ENCODE measurements at regions not wholly inside any gene's neighbourhood (a gene's known extent, or its start where the extent isn't known, plus 50 kb on each side); places are given as distances from the start of the nearest gene placed in this dataset.

DNA sequence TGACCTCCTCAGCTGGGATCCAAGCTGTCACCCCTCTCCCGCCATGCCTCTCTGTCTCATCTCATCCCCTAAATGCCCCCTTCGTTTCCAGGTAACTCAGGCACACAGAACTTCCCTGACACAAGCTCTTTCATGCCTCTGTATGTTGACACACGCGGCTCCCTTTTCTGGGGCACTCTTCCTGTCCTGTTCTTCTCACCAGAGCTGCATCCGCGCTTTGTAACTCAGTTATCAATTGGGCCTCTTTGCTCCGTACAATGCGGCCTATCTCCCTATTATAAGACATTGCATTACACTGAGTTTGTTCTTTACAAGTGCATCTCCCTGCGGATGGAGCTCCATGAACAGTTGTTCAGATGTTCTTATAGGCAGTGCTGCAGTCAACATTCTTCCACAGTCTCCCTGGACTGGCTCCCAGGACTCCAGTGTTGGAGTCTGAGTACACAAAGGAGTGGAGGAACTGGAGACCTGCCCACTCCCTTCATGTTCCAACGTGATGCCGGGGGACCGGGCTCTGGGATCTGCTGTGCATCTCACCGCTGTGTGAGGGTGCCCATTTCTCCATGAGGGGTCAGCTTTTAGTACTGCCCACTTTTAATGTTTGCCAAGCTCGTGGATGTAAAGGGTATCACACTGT lies 56.9 kb upstream of the TNS3 start:
- 89 to 91% methylated on average over 14 of the region's 14 CpGs for WGBS, 2 experiments (ENCODE audit: insufficient coverage in 2 of 2)
- H3K4me1 ChIP-seq (ENCODE audit: control insufficient read depth, insufficient read depth, low read length, poor library complexity, severe bottlenecking), result peaks cover 20% of the 10 kb centered on the region
- H3K27ac ChIP-seq (ENCODE audit: low read depth, low read length, severe bottlenecking), result no peak overlapping the region
- H3K36me3 ChIP-seq (ENCODE audit: control insufficient read depth, insufficient read depth, low read length), result no peaks in the 10 kb centered on the region
- H3K9me3 ChIP-seq (ENCODE audit: control insufficient read depth, low read length), result no peaks in the 10 kb centered on the region
- no peak overlapping the region for H3K4me3 ChIP-seq (ENCODE audit: extremely low read depth, insufficient read depth, low read length, poor library complexity, severe bottlenecking)

DNA sequence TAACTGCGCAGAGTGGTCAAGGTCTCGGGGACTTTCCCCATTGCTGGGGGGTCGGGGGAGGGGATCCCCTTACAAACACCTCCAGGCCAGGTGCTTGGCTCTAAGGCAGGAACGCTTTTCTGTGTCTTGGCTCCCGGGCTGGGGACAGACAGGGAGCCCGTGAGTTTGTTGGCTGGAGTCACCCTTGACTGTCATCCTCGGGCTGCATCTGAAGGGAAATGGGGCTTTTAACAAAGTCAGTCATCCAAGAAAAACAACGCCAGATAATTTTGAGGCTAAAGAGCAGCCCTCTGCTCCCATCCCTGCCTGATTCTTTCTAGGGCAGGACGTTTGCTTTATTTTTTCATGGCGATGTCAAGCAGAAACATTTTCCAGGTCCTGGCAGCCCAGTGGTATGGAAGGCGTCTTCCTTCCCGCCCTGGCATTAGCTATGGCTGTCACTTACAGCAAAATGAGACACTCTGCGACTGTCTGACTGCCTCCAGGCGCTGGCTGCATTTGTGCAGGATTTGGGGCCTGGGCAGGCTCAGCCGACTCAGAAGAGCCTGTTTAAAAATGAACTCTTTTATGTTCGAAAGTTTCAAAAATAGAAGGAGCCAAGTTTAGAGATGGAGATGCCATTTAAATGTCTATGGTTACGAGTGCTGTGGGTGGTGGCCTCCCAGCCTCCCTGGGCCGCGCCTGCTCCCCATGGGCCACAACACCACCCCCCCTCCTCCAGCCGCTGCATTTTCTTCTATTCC lies 54.7 kb upstream of the TNS3 start:
- Histone ChIP-seq H3K4me3 (ENCODE audit: extremely low read depth, insufficient read depth, low read length, poor library complexity, severe bottlenecking) (no peak overlapping the region), H3K4me1 (ENCODE audit: control insufficient read depth, insufficient read depth, low read length, poor library complexity, severe bottlenecking) (peaks cover 20% of the 10 kb centered on the region), H3K36me3 (ENCODE audit: control insufficient read depth, insufficient read depth, low read length) (no peaks in the 10 kb centered on the region), H3K9me3 (ENCODE audit: control insufficient read depth, low read length) (no peaks in the 10 kb centered on the region), H3K27ac (ENCODE audit: low read depth, low read length, severe bottlenecking) (peak overlapping the region; percentile 79)
- 69 to 75% methylated on average over 15 to 18 of the region's 20 CpGs for WGBS, 2 experiments (ENCODE audit: insufficient coverage in 2 of 2)

DNA sequence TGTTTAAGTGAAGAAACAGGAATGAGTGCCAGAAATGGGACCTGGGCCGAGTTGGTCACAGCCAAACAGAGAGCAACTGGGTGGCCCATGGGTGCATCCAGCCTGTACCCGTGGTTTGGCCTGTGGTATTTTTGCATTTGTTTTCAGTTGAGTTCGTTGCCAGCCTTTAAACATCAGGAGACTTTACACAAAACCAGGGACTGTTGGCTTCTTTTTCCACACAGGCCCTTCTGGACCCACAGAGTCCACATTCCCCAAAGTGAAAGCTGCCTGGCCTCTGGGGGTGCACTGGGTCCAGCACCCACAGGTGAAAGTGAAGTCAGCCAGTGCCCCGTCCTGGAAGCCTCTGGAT lies 54.1 kb upstream of the TNS3 start:
- H3K4me3 ChIP-seq (ENCODE audit: extremely low read depth, insufficient read depth, low read length, poor library complexity, severe bottlenecking), result no peak overlapping the region
- H3K36me3 ChIP-seq (ENCODE audit: control insufficient read depth, insufficient read depth, low read length), result no peaks in the 10 kb centered on the region
- peak overlapping the region; percentile 79 for H3K27ac ChIP-seq (ENCODE audit: low read depth, low read length, severe bottlenecking)
- no peaks in the 10 kb centered on the region for H3K9me3 ChIP-seq (ENCODE audit: control insufficient read depth, low read length)
- H3K4me1 ChIP-seq (ENCODE audit: control insufficient read depth, insufficient read depth, low read length, poor library complexity, severe bottlenecking), result peaks cover 20% of the 10 kb centered on the region
- 71 to 75% methylated on average over 2 to 3 of the region's 4 CpGs for WGBS, 2 experiments (ENCODE audit: insufficient coverage in 2 of 2)

DNA sequence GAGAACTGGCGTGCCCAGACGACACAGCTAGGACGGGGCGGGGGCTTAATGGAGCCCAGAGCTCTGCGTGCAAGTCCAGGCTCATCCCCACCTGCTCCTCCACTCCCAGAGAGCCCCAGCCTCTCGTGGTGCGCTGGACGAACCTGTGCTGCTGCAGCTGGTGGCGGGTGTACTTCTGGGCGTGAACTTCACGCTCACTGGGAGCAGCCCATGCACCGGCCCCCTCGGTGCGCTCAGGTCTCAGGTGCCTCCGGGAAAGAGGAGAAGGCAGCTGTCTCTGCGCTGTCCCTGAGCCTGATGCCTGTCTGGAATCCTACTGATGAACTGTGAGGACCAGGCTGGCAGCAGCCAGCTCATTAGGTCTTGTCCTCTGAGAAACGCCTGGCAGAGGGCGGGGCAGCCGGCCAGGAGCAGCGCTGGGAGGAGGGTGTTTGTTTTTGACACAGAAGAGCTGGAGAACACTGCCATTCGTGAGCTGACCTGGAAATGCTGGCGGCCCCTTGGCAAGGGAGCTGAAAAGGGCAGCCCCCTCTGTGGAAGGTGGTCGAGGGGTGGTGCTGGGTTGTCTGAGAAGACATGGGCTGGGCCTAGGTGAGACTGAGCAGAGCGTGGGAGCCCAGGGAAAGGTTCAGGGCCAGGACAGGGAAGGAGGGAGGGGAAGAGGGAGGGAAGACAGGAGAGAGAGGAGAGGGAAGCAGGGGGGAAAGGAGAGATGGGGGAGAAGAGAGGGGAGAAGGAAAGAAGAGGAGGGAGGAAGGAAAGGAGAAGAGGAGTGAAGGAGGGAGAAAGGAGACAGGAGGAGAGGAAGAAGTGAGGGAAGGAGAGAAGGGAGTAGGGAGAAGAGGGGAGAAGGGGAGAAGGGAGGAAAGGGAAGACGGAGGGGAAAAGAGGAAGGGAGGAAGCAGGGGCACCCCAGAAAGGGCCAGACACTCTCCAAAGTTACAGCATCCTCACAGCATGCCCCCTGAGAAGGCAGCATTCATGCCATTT lies 53.5 kb upstream of the TNS3 start:
- Histone ChIP-seq H3K36me3 (ENCODE audit: control insufficient read depth, insufficient read depth, low read length) (no peaks in the 10 kb centered on the region), H3K4me3 (ENCODE audit: extremely low read depth, insufficient read depth, low read length, poor library complexity, severe bottlenecking) (no peak overlapping the region), H3K4me1 (ENCODE audit: control insufficient read depth, insufficient read depth, low read length, poor library complexity, severe bottlenecking) (peaks cover 20% of the 10 kb centered on the region), H3K9me3 (ENCODE audit: control insufficient read depth, low read length) (no peaks in the 10 kb centered on the region), H3K27ac (ENCODE audit: low read depth, low read length, severe bottlenecking) (peak overlapping the region; percentile 10)
- WGBS, 2 experiments (ENCODE audit: insufficient coverage in 2 of 2), result 51 to 55% methylated on average over 22 to 25 of the region's 25 CpGs

DNA sequence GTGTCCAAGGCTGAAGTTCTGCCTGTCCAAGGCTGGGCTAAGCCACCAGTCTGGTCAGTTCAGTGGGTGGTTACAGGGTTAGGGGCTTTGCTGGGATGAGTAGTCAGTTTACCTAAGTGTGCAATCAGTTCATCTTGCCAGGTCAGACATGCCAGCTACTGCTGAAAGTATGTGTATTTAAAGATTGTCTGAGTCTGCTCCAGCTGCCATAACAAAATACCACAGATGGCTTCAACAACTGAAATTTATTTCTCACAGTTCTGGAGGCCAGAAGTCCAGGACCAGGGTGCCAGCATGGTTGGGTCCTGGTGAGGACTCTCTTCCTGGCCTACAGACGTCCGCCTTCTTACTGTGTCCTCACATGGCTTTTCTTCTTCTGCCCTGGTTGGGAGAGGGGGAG lies 52.4 kb upstream of the TNS3 start:
- Histone ChIP-seq H3K27ac (ENCODE audit: low read depth, low read length, severe bottlenecking) (no peak overlapping the region), H3K4me3 (ENCODE audit: extremely low read depth, insufficient read depth, low read length, poor library complexity, severe bottlenecking) (no peak overlapping the region), H3K9me3 (ENCODE audit: control insufficient read depth, low read length) (no peaks in the 10 kb centered on the region), H3K4me1 (ENCODE audit: control insufficient read depth, insufficient read depth, low read length, poor library complexity, severe bottlenecking) (peaks cover 20% of the 10 kb centered on the region), H3K36me3 (ENCODE audit: control insufficient read depth, insufficient read depth, low read length) (no peaks in the 10 kb centered on the region)
- no CpG with 5 or more reads among the region's 2 CpGs for WGBS, 2 experiments (ENCODE audit: insufficient coverage in 2 of 2)

DNA sequence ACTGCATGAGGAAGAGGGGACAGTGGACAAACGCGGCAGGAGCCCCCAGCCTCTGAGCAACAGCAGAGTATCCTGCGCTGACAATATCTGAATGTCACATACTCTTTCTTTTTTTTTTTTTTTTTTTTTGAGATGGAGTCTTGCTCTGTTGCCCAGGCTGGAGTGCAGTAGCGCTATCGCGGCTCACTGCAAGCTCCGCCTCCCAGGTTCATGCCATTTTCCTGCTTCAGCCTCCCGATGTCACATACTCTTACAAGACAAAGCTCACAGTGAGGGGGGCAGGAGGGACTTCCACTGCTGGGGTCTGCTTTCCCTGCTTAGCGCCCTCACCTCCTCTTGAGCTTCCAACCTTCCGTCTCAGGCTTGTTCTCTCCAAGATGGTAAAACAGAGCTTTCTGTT lies 51.2 kb upstream of the TNS3 start:
- WGBS, 2 experiments (ENCODE audit: insufficient coverage in 2 of 2), result 87 to 95% methylated on average over 3 to 5 of the region's 10 CpGs
- Histone ChIP-seq H3K4me3 (ENCODE audit: extremely low read depth, insufficient read depth, low read length, poor library complexity, severe bottlenecking) (no peak overlapping the region), H3K9me3 (ENCODE audit: control insufficient read depth, low read length) (no peaks in the 10 kb centered on the region), H3K36me3 (ENCODE audit: control insufficient read depth, insufficient read depth, low read length) (no peaks in the 10 kb centered on the region), H3K4me1 (ENCODE audit: control insufficient read depth, insufficient read depth, low read length, poor library complexity, severe bottlenecking) (peaks cover 20% of the 10 kb centered on the region), H3K27ac (ENCODE audit: low read depth, low read length, severe bottlenecking) (no peak overlapping the region)
